ENCODE measurements at regions not wholly inside any gene's neighbourhood (a gene's known extent, or its start where the extent isn't known, plus 50 kb on each side); places are given as distances from the start of the nearest gene placed in this dataset.

GRCh38 chr18:54086046-54086802 is 138.2 kb downstream of the MBD2 start (continued):
- TF ChIP-seq ZNF263 (CRISPR knock-in tag; IDR thresholded peaks at IDR 0.05) (no peak), MATR3 (CRISPR knock-in tag; IDR thresholded peaks at IDR 0.05) (no peak), NR2F6 (IDR thresholded peaks at IDR 0.05) (no peak), NR2F6 (CRISPR knock-in tag; IDR thresholded peaks at IDR 0.05) (no peak), PLSCR1 (CRISPR knock-in tag; IDR thresholded peaks at IDR 0.05; ENCODE audit: borderline replicate concordance) (no peak)

- Histone ChIP-seq H3K4me1 (ENCODE audit: insufficient read depth, low read length) (no peaks in the 10 kb centered on the region), H3K27ac (ENCODE audit: extremely low read length, insufficient read depth, low read length) (no peak overlapping the region), H2AFZ (ENCODE audit: low read length) (no peak overlapping the region), H4K20me1 (ENCODE audit: insufficient read depth, low read length) (no peaks in the 10 kb centered on the region), H3K79me2 (ENCODE audit: insufficient read depth, low read length) (no peaks in the 10 kb centered on the region), H3K4me2 (ENCODE audit: low read depth, low read length) (no peak overlapping the region), H3K27me3 (ENCODE audit: control insufficient read depth in 1 of 2, insufficient read depth in 2 of 2, low read length in 2 of 2) (no peaks in the 10 kb centered on the region), H3K36me3 (replicated peaks in 1 of 2; ENCODE audit: control insufficient read depth in 1 of 2, insufficient read depth in 2 of 2, low read length in 2 of 2) (no peaks in the 10 kb centered on the region), H3K4me3 (replicated peaks in 1 of 3; ENCODE audit: insufficient read depth in 1 of 3, low read depth in 2 of 3, low read length in 3 of 3) (no peak overlapping the region), H3K9me3 (ENCODE audit: low read length) (peaks cover 12% of the 10 kb centered on the region; the same call in 1 of the 2 replicates), H3K9ac (ENCODE audit: insufficient read depth, low read depth, low read length) (no peak overlapping the region)
- FAIRE-seq, result no peak
- ChIA-PET CTCF (ENCODE audit: low intra/inter-chr PET ratio, low total read pairs) (no interaction called here), POLR2A (no interaction called here)
- BruUV-seq (replicated peaks), result no TSS peak
- 0% methylated on average over 2 of the region's 2 CpGs for WGBS (ENCODE audit: low lambda C conversion rate)
- DNase-seq (ENCODE audit: low spot score), result no peak
- TF ChIP-seq ZNF44 (CRISPR knock-in tag; IDR thresholded peaks at IDR 0.05) (no peak), MIER3 (CRISPR knock-in tag; IDR thresholded peaks at IDR 0.05; ENCODE audit: borderline replicate concordance) (no peak), ZNF496 (CRISPR knock-in tag; IDR thresholded peaks at IDR 0.05; ENCODE audit: insufficient replicate concordance) (no peak), NR1H2 (CRISPR knock-in tag; IDR thresholded peaks at IDR 0.05; ENCODE audit: borderline replicate concordance, low read depth) (no peak), ZNF564 (CRISPR knock-in tag; IDR thresholded peaks at IDR 0.05) (no peak), BCL6 (CRISPR knock-in tag; IDR thresholded peaks at IDR 0.05) (no peak), ZNF124 (CRISPR knock-in tag; IDR thresholded peaks at IDR 0.05) (no peak), ERF (CRISPR knock-in tag; IDR thresholded peaks at IDR 0.05) (no peak), ISL2 (CRISPR knock-in tag; IDR thresholded peaks at IDR 0.05) (no peak), ATF5 (CRISPR knock-in tag; IDR thresholded peaks at IDR 0.05; ENCODE audit: low read depth) (no peak), ZNF263 (CRISPR knock-in tag; IDR thresholded peaks at IDR 0.05) (no peak), ZNF280D (CRISPR knock-in tag; IDR thresholded peaks at IDR 0.05) (no peak), SMAD1 (CRISPR knock-in tag; IDR thresholded peaks at IDR 0.05; ENCODE audit: borderline replicate concordance, low read depth) (no peak), ZNF83 (CRISPR knock-in tag; IDR thresholded peaks at IDR 0.05; ENCODE audit: borderline replicate concordance) (no peak), CHD2 (IDR thresholded peaks at IDR 0.05; ENCODE audit: low read depth, low read length) (no peak)
- intact Hi-C loops (cut with micrococcal nuclease; ENCODE audit: unreplicated experiment) (no loop called here), in situ Hi-C loops (cut with HindIII; ENCODE audit: extremely low pct_ligation_motif_present, low pct_unique_long_range_greater_than_20kb) (no loop called here)
- no peak for ATAC-seq
Measured at GRCh38 chr18:54080858-54081257, 143.6 kb downstream of the MBD2 start.

All from HepG2 (cell line).